ENCODE measurements at regions not wholly inside any gene's neighbourhood (a gene's known extent, or its start where the extent isn't known, plus 50 kb on each side); places are given as distances from the start of the nearest gene placed in this dataset.
"Not testable (repeated sequence)": the region's sequence is repeated elsewhere in the genome, so short reads cannot be mapped to it uniquely, and the experiment has no call there.

- DNase-seq (ENCODE audit: low spot score), result no peak
These were observed 1286.9 kb downstream of the EPHA7 start for GRCh38 chr6:92132457-92132856.

- DNase-seq (ENCODE audit: low spot score), result no peak
These were observed 1288.4 kb downstream of the EPHA7 start for GRCh38 chr6:92130944-92131343.

GRCh38 chr6:92126983-92127382 is 1292.4 kb downstream of the EPHA7 start:
- no peak for DNase-seq (ENCODE audit: low spot score)

GRCh38 chr6:92126088-92126487 is 1293.3 kb downstream of the EPHA7 start:
- DNase-seq (ENCODE audit: low spot score), result no peak

- no peak for DNase-seq (ENCODE audit: low spot score)
These were observed 1293.7 kb downstream of the EPHA7 start for GRCh38 chr6:92125681-92126080.

- DNase-seq (ENCODE audit: low spot score), result no peak
These were observed 1295.1 kb downstream of the EPHA7 start for GRCh38 chr6:92124200-92124651.

GRCh38 chr6:92122746-92123145 is 1296.6 kb downstream of the EPHA7 start:
- DNase-seq (ENCODE audit: low spot score), result peak; percentile 9

- no peak for DNase-seq (ENCODE audit: low spot score)
These were observed 1298.1 kb downstream of the EPHA7 start for GRCh38 chr6:92121228-92121627.

- DNase-seq (ENCODE audit: low spot score), result no peak
These were observed 1301.6 kb downstream of the EPHA7 start for GRCh38 chr6:92117800-92118199.

GRCh38 chr6:92114797-92115196 is 1304.6 kb downstream of the EPHA7 start:
- DNase-seq (ENCODE audit: low spot score), result no peak

- DNase-seq (ENCODE audit: low spot score), result no peak
These were observed 1305.2 kb downstream of the EPHA7 start for GRCh38 chr6:92114091-92114675.

- DNase-seq (ENCODE audit: low spot score), result no peak
These were observed 1308.0 kb downstream of the EPHA7 start for GRCh38 chr6:92111386-92111785.

- no peak for DNase-seq (ENCODE audit: low spot score)
These were observed 1309.0 kb downstream of the EPHA7 start for GRCh38 chr6:92110403-92110802.

GRCh38 chr6:92109956-92110355 is 1309.4 kb downstream of the EPHA7 start:
- no peak for DNase-seq (ENCODE audit: low spot score)

- DNase-seq (ENCODE audit: low spot score), result no peak
These were observed 1310.1 kb downstream of the EPHA7 start for GRCh38 chr6:92109256-92109655.

GRCh38 chr6:92086750-92087149 is 1332.6 kb downstream of the EPHA7 start:
- DNase-seq (ENCODE audit: low spot score), result no peak

- not testable (repeated sequence) for DNase-seq (ENCODE audit: low spot score)
These were observed 1335.4 kb downstream of the EPHA7 start for GRCh38 chr6:92083914-92084313.

- no peak for DNase-seq (ENCODE audit: low spot score)
These were observed 1347.0 kb downstream of the EPHA7 start for GRCh38 chr6:92072387-92072786.

- DNase-seq (ENCODE audit: low spot score), result no peak
These were observed 1349.6 kb downstream of the EPHA7 start for GRCh38 chr6:92069781-92070180.

GRCh38 chr6:92052513-92052912 is 1366.8 kb downstream of the EPHA7 start:
- no peak for DNase-seq (ENCODE audit: low spot score)

- peak; percentile 8 for DNase-seq (ENCODE audit: low spot score)
These were observed 1369.1 kb downstream of the EPHA7 start for GRCh38 chr6:92050216-92050615.

- DNase-seq (ENCODE audit: low spot score), result peak; percentile 12
These were observed 1371.5 kb downstream of the EPHA7 start for GRCh38 chr6:92047860-92048259.

- no peak for DNase-seq (ENCODE audit: low spot score)
These were observed 1372.1 kb downstream of the EPHA7 start for GRCh38 chr6:92047152-92047850.

- DNase-seq (ENCODE audit: low spot score), result no peak
These were observed 1375.0 kb downstream of the EPHA7 start for GRCh38 chr6:92044312-92044711.
